Endothelial cell of umbilical vein (primary cell): ENCODE measurements at regions not wholly inside any gene's neighbourhood (a gene's known extent, or its start where the extent isn't known, plus 50 kb on each side); places are given as distances from the start of the nearest gene placed in this dataset.

Source experiments
- CTCF ChIP-seq, 2 donors: IDR thresholded peaks; 1 replicate in 1 of 2; 2 replicates in 1 of 2; pipeline ENCODE4 v1.5.1; 2011; ENCODE audit warnings: low read length in 2 of 2, mild to moderate bottlenecking in 2 of 2, moderate library complexity in 2 of 2, control low read depth in 1 of 2, inconsistent platforms in 1 of 2, low read depth in 1 of 2; ENCODE audit not compliant: insufficient read depth in 1 of 2; ENCODE audit errors: extremely low read depth in 1 of 2
- EZH2 ChIP-seq: IDR thresholded peaks from 2 replicates; pipeline ENCODE4 v1.6.1; 2012; ENCODE audit warnings: borderline replicate concordance, low read depth, mild to moderate bottlenecking, moderate library complexity, low read length, inconsistent platforms; ENCODE audit not compliant: severe bottlenecking
- POLR2A ChIP-seq: IDR thresholded peaks from 2 replicates; pipeline ENCODE4 v1.6.1; 2012; ENCODE audit warnings: low read depth, mild to moderate bottlenecking, control low read depth, low read length
- POLR2AphosphoS5 ChIP-seq: IDR thresholded peaks from 2 replicates; pipeline ENCODE4 v1.6.1; 2012; ENCODE audit warnings: low read depth, mild to moderate bottlenecking, control low read depth, low read length, moderate library complexity; ENCODE audit not compliant: insufficient read depth

GRCh38 chr12:60034147-60034546, 438.3 kb downstream of the SLC16A7 start:
- no peak for TF ChIP-seq CTCF (IDR thresholded peaks at IDR 0.05; ENCODE audit: extremely low read depth in 1 of 2, insufficient read depth in 1 of 2, low read depth in 1 of 2, low read length in 2 of 2)
- no peak for TF ChIP-seq POLR2A
- TF ChIP-seq POLR2AphosphoS5: no peak
- TF ChIP-seq EZH2: no peak
